Neural progenitor cell (in vitro differentiated cells): ENCODE measurements at regions not wholly inside any gene's neighbourhood (a gene's known extent, or its start where the extent isn't known, plus 50 kb on each side); places are given as distances from the start of the nearest gene placed in this dataset.

Experiments
- DNase-seq: peaks from one replicate; pipeline ENCODE4 v3.0.0-alpha.2; 2016; ENCODE audit warnings: low spot score
- H2AFZ ChIP-seq: fragments of 200-600 bp; sonication (generic); replicated peaks from 2 replicates; pipeline ENCODE4 v1.6.1; 2016; ENCODE audit warnings: antibody characterized with exemption
- H3F3A ChIP-seq: fragments of 200-600 bp; sonication (generic); 2 replicates; pipeline ENCODE4 v1.6.1; 2016; ENCODE audit warnings: antibody characterized with exemption, low read depth
- H3K27ac ChIP-seq: fragments of 200-600 bp; sonication (generic); 2 replicates; pipeline ENCODE4 v1.5.1; 2016; ENCODE audit warnings: mild to moderate bottlenecking
- H3K27me3 ChIP-seq: fragments of 200-600 bp; sonication (generic); 2 replicates; pipeline ENCODE4 v1.6.1; 2016; ENCODE audit warnings: mild to moderate bottlenecking, moderate library complexity
- H3K36me3 ChIP-seq: fragments of 200-600 bp; sonication (generic); 2 replicates; pipeline ENCODE4 v1.5.1; 2016
- H3K4me1 ChIP-seq: fragments of 200-600 bp; sonication (generic); 2 replicates; pipeline ENCODE4 v1.6.1; 2016; ENCODE audit warnings: mixed run types
- H3K4me2 ChIP-seq: fragments of 200-600 bp; sonication (generic); 2 replicates; pipeline ENCODE4 v1.6.1; 2016
- H3K4me3 ChIP-seq: fragments of 200-600 bp; sonication (generic); 2 replicates; pipeline ENCODE4 v1.5.1; 2016
- H3K79me2 ChIP-seq: fragments of 200-600 bp; sonication (generic); 2 replicates; pipeline ENCODE4 v1.6.1; 2016; ENCODE audit warnings: low read depth
- H3K9ac ChIP-seq: fragments of 200-600 bp; sonication (generic); 2 replicates; pipeline ENCODE4 v1.6.1; 2016
- H3K9me3 ChIP-seq: fragments of 200-600 bp; sonication (generic); 2 replicates; pipeline ENCODE4 v1.5.1; 2016; ENCODE audit warnings: low read depth
- H4K20me1 ChIP-seq: fragments of 200-600 bp; sonication (generic); 2 replicates; pipeline ENCODE4 v1.6.1; 2016; ENCODE audit warnings: low read depth
- H3K27ac Mint-ChIP-seq: 3 replicates; pipeline ENCODE4 v1.8.0; 2021; ENCODE audit warnings: mixed read lengths
- H3K27me3 Mint-ChIP-seq: 2 replicates; pipeline ENCODE4 v1.8.0; 2022; ENCODE audit warnings: low read depth, mild to moderate bottlenecking, inconsistent platforms, moderate library complexity, mixed read lengths; ENCODE audit not compliant: insufficient read depth
- H3K36me3 Mint-ChIP-seq: 3 replicates; pipeline ENCODE4 v1.8.0; 2021; ENCODE audit warnings: mixed read lengths
- H3K4me1 Mint-ChIP-seq: 3 replicates; pipeline ENCODE4 v1.8.0; 2021; ENCODE audit warnings: mixed read lengths
- H3K4me3 Mint-ChIP-seq: 3 replicates; pipeline ENCODE4 v1.8.0; 2021; ENCODE audit warnings: mild to moderate bottlenecking, moderate library complexity, mixed read lengths
- H3K9me3 Mint-ChIP-seq: 3 replicates; pipeline ENCODE4 v1.8.0; 2020; ENCODE audit warnings: mixed read lengths
- CTCF ChIP-seq: fragments of 200-600 bp; sonication (generic); IDR thresholded peaks from 2 replicates; pipeline ENCODE4 v1.5.1; 2017; ENCODE audit warnings: antibody characterized with exemption, mild to moderate bottlenecking
- EZH2 ChIP-seq: fragments of 200-600 bp; sonication (generic); IDR thresholded peaks from 2 replicates; pipeline ENCODE4 v1.6.1; 2017; ENCODE audit warnings: antibody characterized with exemption, mild to moderate bottlenecking, moderate library complexity
- EZH2phosphoT487 ChIP-seq: fragments of 200-600 bp; sonication (generic); IDR thresholded peaks from 2 replicates; pipeline ENCODE4 v1.6.1; 2017; ENCODE audit warnings: antibody characterized with exemption

GRCh38 chr10:78260141-78260540, 226.5 kb downstream of the RPS24 start:
- no peaks in the 10 kb centered on the region for H3K27me3 ChIP-seq
- Mint-ChIP-seq H3K27ac (no peak overlapping the region), H3K9me3 (peaks cover 3% of the 10 kb centered on the region), H3K4me1 (peaks cover 10% of the 10 kb centered on the region), H3K36me3 (no peaks in the 10 kb centered on the region), H3K27me3 (peaks cover 11% of the 10 kb centered on the region), H3K4me3 (no peak overlapping the region)
- H3K4me1 ChIP-seq: no peaks in the 10 kb centered on the region
- H3K79me2 ChIP-seq: no peaks in the 10 kb centered on the region
- H2AFZ ChIP-seq: no peak overlapping the region
- DNase-seq: no peak
- H3K36me3 ChIP-seq: no peaks in the 10 kb centered on the region
- TF ChIP-seq EZH2phosphoT487 (no peak), EZH2 (no peak), CTCF (peak; percentile 20)
- H3K9me3 ChIP-seq: no peaks in the 10 kb centered on the region
- no peak overlapping the region for H3K4me3 ChIP-seq
- H4K20me1 ChIP-seq: no peaks in the 10 kb centered on the region
- no peak overlapping the region for H3K27ac ChIP-seq
- no peak overlapping the region for H3K9ac ChIP-seq
- no peak overlapping the region for H3K4me2 ChIP-seq
- H3F3A ChIP-seq: no peaks in the 10 kb centered on the region

- H3K36me3 ChIP-seq: no peaks in the 10 kb centered on the region
- no peaks in the 10 kb centered on the region for H4K20me1 ChIP-seq
- no peaks in the 10 kb centered on the region for H3K36me3 Mint-ChIP-seq
- TF ChIP-seq CTCF (no peak), EZH2phosphoT487 (no peak), EZH2 (no peak)
- H3K79me2 ChIP-seq: no peaks in the 10 kb centered on the region
- H3K27me3 ChIP-seq: no peaks in the 10 kb centered on the region
- H3K9me3 Mint-ChIP-seq: peaks cover 3% of the 10 kb centered on the region
- peaks cover 5% of the 10 kb centered on the region for H3K4me1 Mint-ChIP-seq
- no peak overlapping the region for H2AFZ ChIP-seq
- no peak overlapping the region for H3K27ac ChIP-seq
- no peak overlapping the region for H3K9ac ChIP-seq
- peaks cover 11% of the 10 kb centered on the region for H3K27me3 Mint-ChIP-seq
- no peaks in the 10 kb centered on the region for H3F3A ChIP-seq
- H3K9me3 ChIP-seq: no peaks in the 10 kb centered on the region
- H3K27ac Mint-ChIP-seq: no peak overlapping the region
- no peak for DNase-seq
- no peak overlapping the region for H3K4me3 ChIP-seq
- H3K4me1 ChIP-seq: no peaks in the 10 kb centered on the region
- H3K4me2 ChIP-seq: no peak overlapping the region
- no peak overlapping the region for H3K4me3 Mint-ChIP-seq
Observed at GRCh38 chr10:78260680-78261079, 227.0 kb downstream of the RPS24 start.

- Histone ChIP-seq H3K27me3 (no peaks in the 10 kb centered on the region), H3K4me3 (no peak overlapping the region), H3K27ac (no peak overlapping the region), H3K4me2 (no peak overlapping the region), H3K9me3 (no peaks in the 10 kb centered on the region), H2AFZ (no peak overlapping the region), H3F3A (no peaks in the 10 kb centered on the region), H3K4me1 (no peaks in the 10 kb centered on the region), H3K79me2 (no peaks in the 10 kb centered on the region), H3K9ac (no peak overlapping the region), H4K20me1 (no peaks in the 10 kb centered on the region), H3K36me3 (no peaks in the 10 kb centered on the region)
- no peak for TF ChIP-seq EZH2
- no peak for TF ChIP-seq EZH2phosphoT487
- TF ChIP-seq CTCF: no peak
- Mint-ChIP-seq H3K4me3 (no peak overlapping the region), H3K9me3 (peaks cover 3% of the 10 kb centered on the region), H3K27me3 (peaks cover 13% of the 10 kb centered on the region), H3K27ac (no peak overlapping the region), H3K4me1 (peaks cover 5% of the 10 kb centered on the region), H3K36me3 (no peaks in the 10 kb centered on the region)
- DNase-seq: no peak
Observed at GRCh38 chr10:78261291-78261690, 227.6 kb downstream of the RPS24 start.

- H3F3A ChIP-seq: no peaks in the 10 kb centered on the region
- H3K36me3 Mint-ChIP-seq: peaks cover 3% of the 10 kb centered on the region
- H3K27ac ChIP-seq: no peak overlapping the region
- no peaks in the 10 kb centered on the region for H3K36me3 ChIP-seq
- peak overlapping the region; percentile 11 for H3K4me3 Mint-ChIP-seq
- no peaks in the 10 kb centered on the region for H4K20me1 ChIP-seq
- H3K4me1 ChIP-seq: no peaks in the 10 kb centered on the region
- no peak overlapping the region for H3K27ac Mint-ChIP-seq
- H3K9me3 Mint-ChIP-seq: peaks cover 5% of the 10 kb centered on the region
- no peak overlapping the region for H2AFZ ChIP-seq
- DNase-seq: no peak
- no peaks in the 10 kb centered on the region for H3K79me2 ChIP-seq
- H3K27me3 Mint-ChIP-seq: peaks cover 9% of the 10 kb centered on the region
- H3K27me3 ChIP-seq: no peaks in the 10 kb centered on the region
- H3K9ac ChIP-seq: no peak overlapping the region
- TF ChIP-seq CTCF: no peak
- no peak for TF ChIP-seq EZH2
- TF ChIP-seq EZH2phosphoT487: no peak
- H3K4me2 ChIP-seq: no peak overlapping the region
- H3K4me1 Mint-ChIP-seq: peaks cover 7% of the 10 kb centered on the region
- H3K4me3 ChIP-seq: no peak overlapping the region
- H3K9me3 ChIP-seq: no peaks in the 10 kb centered on the region
Observed at GRCh38 chr10:78262860-78263259, 229.2 kb downstream of the RPS24 start.
